Kidney (tissue), 13 donors: ENCODE measurements at regions not wholly inside any gene's neighbourhood (a gene's known extent, or its start where the extent isn't known, plus 50 kb on each side); places are given as distances from the start of the nearest gene placed in this dataset.

Source experiments
- DNase-seq, 5 donors: peaks; one replicate each; pipeline ENCODE4 v3.0.0-alpha.2; 2013 to 2020
- FAIRE-seq: peaks from 2 replicates; lab custom pipeline; 2012; peaks lifted over from hg19 to GRCh38; lab: Jason Lieb, UNC
- H3K27ac ChIP-seq, 2 donors: one replicate each; pipeline ENCODE4 v1.7.0; 2013; ENCODE audit warnings: low read depth in 2 of 2, low read length in 2 of 2, inconsistent platforms in 1 of 2
- H3K27me3 ChIP-seq: one replicate; pipeline ENCODE4 v1.7.1; 2013; ENCODE audit warnings: low read length, inconsistent platforms; ENCODE audit not compliant: control insufficient read depth, insufficient read depth
- H3K36me3 ChIP-seq, 3 donors: one replicate each; pipeline versions ENCODE4 v1.7.0 to v1.7.1; 2013; ENCODE audit warnings: low read length in 3 of 3, control low read depth in 1 of 3, inconsistent platforms in 1 of 3; ENCODE audit not compliant: insufficient read depth in 3 of 3, control insufficient read depth in 2 of 3
- H3K4me1 ChIP-seq, 3 donors: one replicate each; pipeline versions ENCODE4 v1.7.0 to v1.7.1; 2013; ENCODE audit warnings: low read length in 3 of 3, inconsistent platforms in 1 of 3, low read depth in 1 of 3; ENCODE audit not compliant: control insufficient read depth in 2 of 3, insufficient read depth in 2 of 3
- H3K4me3 ChIP-seq, 3 donors: one replicate each; pipeline versions ENCODE4 v1.7.0 to v1.8.1; 2013; ENCODE audit warnings: low read length in 3 of 3, control low read depth in 1 of 3, inconsistent platforms in 1 of 3
- H3K9ac ChIP-seq, 3 donors: one replicate each; pipeline versions ENCODE4 v1.7.0 to v1.7.1; 2013; ENCODE audit warnings: low read length in 3 of 3, control low read depth in 1 of 3, inconsistent platforms in 1 of 3
- H3K9me3 ChIP-seq, 3 donors: one replicate each; pipeline versions ENCODE4 v1.7.0 to v1.7.1; 2013; ENCODE audit warnings: low read length in 3 of 3, control low read depth in 1 of 3, inconsistent platforms in 1 of 3; ENCODE audit not compliant: control insufficient read depth in 2 of 3, insufficient read depth in 1 of 3
- CTCF ChIP-seq: IDR thresholded peaks from 3 replicates; pipeline ENCODE4 v1.5.1; 2012; ENCODE audit warnings: mild to moderate bottlenecking, moderate library complexity, borderline replicate concordance; ENCODE audit not compliant: insufficient read depth; ENCODE audit errors: extremely low read depth
- intact Hi-C: fragments of 100-400 bp; cut with DNase I; formaldehyde crosslinking; loops from one replicate; pipeline ENCODE4 v1.11.1; 2022
- donor health status: control.
- donor health status: control.
- donor health status: control.
- donor health status: control.
- donor health status: control.
- donor health status: DM: yes; HTN: yes; CAD: no.
- donor health status: Normal renal cell carcinoma (clear cell type).

- FAIRE-seq (no peak), DNase-seq (no peak)
- intact Hi-C loops = no loop called here
- no peak overlapping the region for H3K9ac ChIP-seq
- H3K36me3 ChIP-seq = no peaks in the 10 kb centered on the region
- H3K4me3 ChIP-seq = no peak overlapping the region
- no peaks in the 10 kb centered on the region for H3K9me3 ChIP-seq
- no peaks in the 10 kb centered on the region for H3K4me1 ChIP-seq
- no peak for TF ChIP-seq CTCF
- no peak overlapping the region for H3K27ac ChIP-seq
- no peaks in the 10 kb centered on the region for H3K27me3 ChIP-seq
Observed at GRCh38 chr1:192739476-192740184, 69.2 kb upstream of the RGS2 start.

GRCh38 chr1:192740214-192740613, 68.6 kb upstream of the RGS2 start:
- intact Hi-C loops = no loop called here
- no peak overlapping the region for H3K27ac ChIP-seq
- H3K4me1 ChIP-seq = no peaks in the 10 kb centered on the region
- H3K9ac ChIP-seq = no peak overlapping the region
- H3K4me3 ChIP-seq = no peak overlapping the region
- no peaks in the 10 kb centered on the region for H3K9me3 ChIP-seq
- H3K27me3 ChIP-seq = no peaks in the 10 kb centered on the region
- H3K36me3 ChIP-seq = no peaks in the 10 kb centered on the region
- FAIRE-seq (peak; percentile 76), DNase-seq (no peak)
- TF ChIP-seq CTCF = no peak

GRCh38 chr1:192741095-192741494, 67.7 kb upstream of the RGS2 start:
- intact Hi-C loops = no loop called here
- H3K4me3 ChIP-seq = no peak overlapping the region
- DNase-seq (no peak), FAIRE-seq (no peak)
- H3K27ac ChIP-seq = no peak overlapping the region
- no peaks in the 10 kb centered on the region for H3K4me1 ChIP-seq
- no peaks in the 10 kb centered on the region for H3K36me3 ChIP-seq
- no peak for TF ChIP-seq CTCF
- H3K9ac ChIP-seq = no peak overlapping the region
- no peaks in the 10 kb centered on the region for H3K27me3 ChIP-seq
- no peaks in the 10 kb centered on the region for H3K9me3 ChIP-seq

- FAIRE-seq (no peak), DNase-seq (no peak)
- TF ChIP-seq CTCF = no peak
- no peaks in the 10 kb centered on the region for H3K36me3 ChIP-seq
- no peaks in the 10 kb centered on the region for H3K27me3 ChIP-seq
- no peaks in the 10 kb centered on the region for H3K9me3 ChIP-seq
- intact Hi-C loops = no loop called here
- no peaks in the 10 kb centered on the region for H3K4me1 ChIP-seq
- no peak overlapping the region for H3K4me3 ChIP-seq
- H3K27ac ChIP-seq = no peak overlapping the region
- no peak overlapping the region for H3K9ac ChIP-seq
Observed at GRCh38 chr1:192747301-192747700, 61.5 kb upstream of the RGS2 start.
